ENCODE measurements at regions not wholly inside any gene's neighbourhood (a gene's known extent, or its start where the extent isn't known, plus 50 kb on each side); places are given as distances from the start of the nearest gene placed in this dataset.

DNA sequence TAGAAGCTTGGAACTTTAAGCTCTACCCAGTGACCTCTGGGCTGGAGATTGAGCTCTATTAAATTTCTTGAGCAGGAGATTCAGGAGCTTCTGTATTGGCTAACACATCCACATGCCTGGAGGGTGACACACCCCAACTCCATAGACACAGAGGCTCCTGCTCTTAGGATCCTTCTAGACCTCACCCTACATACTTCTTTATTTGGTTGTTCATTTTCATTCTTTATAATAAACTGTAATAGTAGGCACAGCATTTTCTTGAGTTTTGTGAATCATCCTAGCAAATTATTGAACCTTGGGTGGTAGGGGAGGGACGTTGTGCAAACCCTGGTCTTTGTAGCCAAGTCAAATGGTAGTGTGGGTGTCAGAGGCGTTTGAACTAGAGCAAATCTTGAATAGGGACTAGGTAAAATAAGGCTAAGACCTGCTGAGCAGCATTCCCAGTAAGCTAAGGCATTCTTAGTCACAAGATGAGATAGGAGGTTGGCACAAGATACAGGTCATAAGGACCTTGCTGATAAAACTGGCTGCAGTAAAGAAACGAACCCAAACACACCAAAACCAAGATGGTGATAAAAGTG lies 323.8 kb upstream of the GALNT5 start:
- intact Hi-C loops (cut with micrococcal nuclease; ENCODE audit: unreplicated experiment) (no loop called here), in situ Hi-C loops (cut with MboI) (no loop called here)
- H3K79me2 ChIP-seq (ENCODE audit: control insufficient read depth, insufficient read depth, low read length), result no peaks in the 10 kb centered on the region
- no peak overlapping the region for H3K9ac ChIP-seq (ENCODE audit: control insufficient read depth, insufficient read depth, low read length)
- H3K27ac ChIP-seq (ENCODE audit: control insufficient read depth, insufficient read depth), result no peak overlapping the region
- ATAC-seq, result no peak
- H3K4me3 ChIP-seq, result no peak overlapping the region
- RAD21 ChIA-PET (ENCODE audit: unreplicated experiment), result no interaction called here
- no peaks in the 10 kb centered on the region for H4K20me1 ChIP-seq (ENCODE audit: control insufficient read depth, insufficient read depth)
- no peak overlapping the region for H2AFZ ChIP-seq (ENCODE audit: control insufficient read depth, low read depth, low read length)
- BruUV-seq (replicated peaks), result no TSS peak
- POLR2A ChIA-PET, result no interaction called here
- H3K27me3 ChIP-seq (replicated peaks in 1 of 2; ENCODE audit: control insufficient read depth in 2 of 2, insufficient read depth in 2 of 2, low read length in 1 of 2), result no peaks in the 10 kb centered on the region; a peak in 1 of 4 replicates
- TF ChIP-seq LARP7 (IDR thresholded peaks at IDR 0.05) (no peak), ZNF217 (IDR thresholded peaks at IDR 0.05) (no peak), CREB1 (IDR thresholded peaks at IDR 0.05; ENCODE audit: low read depth) (no peak), GABPA (IDR thresholded peaks at IDR 0.05; ENCODE audit: low read depth) (no peak), SMC3 (IDR thresholded peaks at IDR 0.05; ENCODE audit: borderline replicate concordance, low read length) (no peak), ZBED1 (IDR thresholded peaks at IDR 0.05; ENCODE audit: borderline replicate concordance) (no peak), EED (IDR thresholded peaks at IDR 0.05; ENCODE audit: low read depth) (no peak), HDAC6 (IDR thresholded peaks at IDR 0.05; ENCODE audit: unreplicated experiment) (no peak), CEBPB (IDR thresholded peaks at IDR 0.05; ENCODE audit: borderline replicate concordance in 1 of 2, low read depth in 2 of 2, low read length in 2 of 2) (no peak), RBBP5 (conservative IDR thresholded peaks at IDR 0.05) (no peak)
- no peak overlapping the region for H3K4me2 ChIP-seq (ENCODE audit: control insufficient read depth, insufficient read depth)
- no peaks in the 10 kb centered on the region for H3K36me3 ChIP-seq (ENCODE audit: control insufficient read depth in 2 of 2, insufficient read depth in 2 of 2, low read length in 1 of 2)
- no peaks in the 10 kb centered on the region for H3K9me3 ChIP-seq (replicated peaks; ENCODE audit: control insufficient read depth, insufficient read depth, low read length)
- DNase-seq (ENCODE audit: low read depth, low spot score), result no peak
- FAIRE-seq, result no peak
- WGBS (ENCODE audit: insufficient coverage, insufficient replicate concordance, low lambda C conversion rate, missing lambda C conversion rate), result 0% methylated on average over 3 of the region's 3 CpGs
- SMC1A ChIA-PET (ENCODE audit: uncharacterized antibody, unreplicated experiment), result no interaction called here
- CTCF ChIA-PET, result no interaction called here
- H3K4me1 ChIP-seq (ENCODE audit: control insufficient read depth, insufficient read depth, low read length), result no peaks in the 10 kb centered on the region

DNA sequence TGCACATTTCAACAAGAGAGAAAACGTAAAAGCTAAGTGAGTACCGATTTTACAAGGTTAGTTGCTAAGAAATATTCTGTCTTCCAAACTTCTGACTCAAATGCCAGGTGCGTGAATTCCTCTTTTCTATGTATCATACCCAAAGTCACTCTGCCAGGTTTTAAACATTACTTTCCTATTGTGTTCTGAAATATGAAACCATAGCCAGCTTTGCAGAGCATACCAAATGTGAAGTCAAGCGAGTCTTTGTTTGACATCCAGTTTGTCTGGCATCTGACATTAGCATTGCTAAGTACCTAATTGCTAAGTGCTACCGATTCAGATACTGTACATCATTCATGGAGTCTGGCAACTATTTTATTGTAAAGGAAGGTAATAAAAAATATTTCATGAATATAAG lies 321.9 kb upstream of the GALNT5 start:
- Histone ChIP-seq H4K20me1 (ENCODE audit: control insufficient read depth, insufficient read depth) (no peaks in the 10 kb centered on the region), H3K27me3 (replicated peaks in 1 of 2; ENCODE audit: control insufficient read depth in 2 of 2, insufficient read depth in 2 of 2, low read length in 1 of 2) (no peaks in the 10 kb centered on the region), H3K4me2 (ENCODE audit: control insufficient read depth, insufficient read depth) (no peak overlapping the region), H3K36me3 (ENCODE audit: control insufficient read depth in 2 of 2, insufficient read depth in 2 of 2, low read length in 1 of 2) (no peaks in the 10 kb centered on the region), H3K4me1 (ENCODE audit: control insufficient read depth, insufficient read depth, low read length) (no peaks in the 10 kb centered on the region), H3K9ac (ENCODE audit: control insufficient read depth, insufficient read depth, low read length) (no peak overlapping the region), H3K79me2 (ENCODE audit: control insufficient read depth, insufficient read depth, low read length) (no peaks in the 10 kb centered on the region), H2AFZ (ENCODE audit: control insufficient read depth, low read depth, low read length) (no peak overlapping the region), H3K4me3 (no peak overlapping the region), H3K27ac (ENCODE audit: control insufficient read depth, insufficient read depth) (no peak overlapping the region), H3K9me3 (replicated peaks; ENCODE audit: control insufficient read depth, insufficient read depth, low read length) (no peaks in the 10 kb centered on the region)
- ChIA-PET CTCF (interaction anchor here (0.6 kb wide), 1 partner anchor 273 kb away, joined by 3 read pairs; no protein-coding TSS in a partner anchor), SMC1A (ENCODE audit: uncharacterized antibody, unreplicated experiment) (no interaction called here), POLR2A (no interaction called here), RAD21 (ENCODE audit: unreplicated experiment) (no interaction called here)
- BruUV-seq (replicated peaks), result no TSS peak
- ATAC-seq, result no peak
- in situ Hi-C loops (cut with MboI) (no loop called here), intact Hi-C loops (cut with micrococcal nuclease; ENCODE audit: unreplicated experiment) (no loop called here)
- FAIRE-seq, result no peak
- DNase-seq (ENCODE audit: low read depth, low spot score), result no peak
- 30% methylated on average over 5 of the region's 5 CpGs for WGBS (ENCODE audit: insufficient coverage, insufficient replicate concordance, low lambda C conversion rate, missing lambda C conversion rate)
- no peak for TF ChIP-seq KAT2A (conservative IDR thresholded peaks at IDR 0.05; ENCODE audit: control insufficient read depth, low read depth, low read length)
- no peak for TF ChIP-seq MEF2B (IDR thresholded peaks at IDR 0.05; ENCODE audit: partially characterized antibody, poor library complexity, severe bottlenecking)
- no peak for TF ChIP-seq HDGF (IDR thresholded peaks at IDR 0.05)
- no peak for TF ChIP-seq NR2F1 (conservative IDR thresholded peaks at IDR 0.05)
- TF ChIP-seq, protein P1, sequence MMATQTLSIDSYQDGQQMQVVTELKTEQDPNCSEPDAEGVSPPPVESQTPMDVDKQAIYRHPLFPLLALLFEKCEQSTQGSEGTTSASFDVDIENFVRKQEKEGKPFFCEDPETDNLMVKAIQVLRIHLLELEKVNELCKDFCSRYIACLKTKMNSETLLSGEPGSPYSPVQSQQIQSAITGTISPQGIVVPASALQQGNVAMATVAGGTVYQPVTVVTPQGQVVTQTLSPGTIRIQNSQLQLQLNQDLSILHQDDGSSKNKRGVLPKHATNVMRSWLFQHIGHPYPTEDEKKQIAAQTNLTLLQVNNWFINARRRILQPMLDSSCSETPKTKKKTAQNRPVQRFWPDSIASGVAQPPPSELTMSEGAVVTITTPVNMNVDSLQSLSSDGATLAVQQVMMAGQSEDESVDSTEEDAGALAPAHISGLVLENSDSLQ (IDR thresholded peaks at IDR 0.05), result no peak
- no peak for TF ChIP-seq NRF1 (conservative IDR thresholded peaks at IDR 0.05; ENCODE audit: low read depth, low read length)
- TF ChIP-seq, protein P2, sequence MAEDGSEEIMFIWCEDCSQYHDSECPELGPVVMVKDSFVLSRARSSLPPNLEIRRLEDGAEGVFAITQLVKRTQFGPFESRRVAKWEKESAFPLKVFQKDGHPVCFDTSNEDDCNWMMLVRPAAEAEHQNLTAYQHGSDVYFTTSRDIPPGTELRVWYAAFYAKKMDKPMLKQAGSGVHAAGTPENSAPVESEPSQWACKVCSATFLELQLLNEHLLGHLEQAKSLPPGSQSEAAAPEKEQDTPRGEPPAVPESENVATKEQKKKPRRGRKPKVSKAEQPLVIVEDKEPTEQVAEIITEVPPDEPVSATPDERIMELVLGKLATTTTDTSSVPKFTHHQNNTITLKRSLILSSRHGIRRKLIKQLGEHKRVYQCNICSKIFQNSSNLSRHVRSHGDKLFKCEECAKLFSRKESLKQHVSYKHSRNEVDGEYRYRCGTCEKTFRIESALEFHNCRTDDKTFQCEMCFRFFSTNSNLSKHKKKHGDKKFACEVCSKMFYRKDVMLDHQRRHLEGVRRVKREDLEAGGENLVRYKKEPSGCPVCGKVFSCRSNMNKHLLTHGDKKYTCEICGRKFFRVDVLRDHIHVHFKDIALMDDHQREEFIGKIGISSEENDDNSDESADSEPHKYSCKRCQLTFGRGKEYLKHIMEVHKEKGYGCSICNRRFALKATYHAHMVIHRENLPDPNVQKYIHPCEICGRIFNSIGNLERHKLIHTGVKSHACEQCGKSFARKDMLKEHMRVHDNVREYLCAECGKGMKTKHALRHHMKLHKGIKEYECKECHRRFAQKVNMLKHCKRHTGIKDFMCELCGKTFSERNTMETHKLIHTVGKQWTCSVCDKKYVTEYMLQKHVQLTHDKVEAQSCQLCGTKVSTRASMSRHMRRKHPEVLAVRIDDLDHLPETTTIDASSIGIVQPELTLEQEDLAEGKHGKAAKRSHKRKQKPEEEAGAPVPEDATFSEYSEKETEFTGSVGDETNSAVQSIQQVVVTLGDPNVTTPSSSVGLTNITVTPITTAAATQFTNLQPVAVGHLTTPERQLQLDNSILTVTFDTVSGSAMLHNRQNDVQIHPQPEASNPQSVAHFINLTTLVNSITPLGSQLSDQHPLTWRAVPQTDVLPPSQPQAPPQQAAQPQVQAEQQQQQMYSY (CRISPR knock-in tag; IDR thresholded peaks at IDR 0.05), result no peak
